BJ (cell line): ENCODE measurements at regions not wholly inside any gene's neighbourhood (a gene's known extent, or its start where the extent isn't known, plus 50 kb on each side); places are given as distances from the start of the nearest gene placed in this dataset.

Experiments
- CTCF ChIA-PET: fragments of 350-600 bp; formaldehyde crosslinking; extraction: SDS; loops from one replicate; lab custom pipeline; 2021; ENCODE audit warnings: antibody characterized with exemption, inconsistent platforms; lab: Yijun Ruan, JAX
- POLR2A ChIA-PET: fragments of 300-600 bp; sonication (Branson Sonifier 250); formaldehyde crosslinking; extraction: SDS; loops from one replicate; lab custom pipeline; 2021; ENCODE audit warnings: antibody characterized with exemption; lab: Charles Lee
- DNase-seq: peaks from one replicate; pipeline ENCODE4 v3.0.0-alpha.2; 2011; ENCODE audit warnings: low read depth
- H3K27me3 ChIP-seq: 2 replicates; pipeline ENCODE4 v1.6.0; 2011; ENCODE audit warnings: low read length; ENCODE audit not compliant: control insufficient read depth, insufficient read depth
- H3K36me3 ChIP-seq: 2 replicates; pipeline ENCODE4 v1.5.1; 2011; ENCODE audit warnings: low read length; ENCODE audit not compliant: control insufficient read depth, insufficient read depth
- H3K4me3 ChIP-seq: 2 replicates; pipeline ENCODE4 v1.5.1; 2011; ENCODE audit warnings: low read depth, mild to moderate bottlenecking, control low read depth, low read length
- TF ChIP-seq, protein P1 (sequence below): IDR thresholded peaks from 2 replicates; pipeline ENCODE4 v1.5.1; 2011; ENCODE audit warnings: low read depth, mild to moderate bottlenecking, control low read depth, inconsistent platforms, low read length, moderate library complexity; ENCODE audit not compliant: insufficient read depth

DNA sequence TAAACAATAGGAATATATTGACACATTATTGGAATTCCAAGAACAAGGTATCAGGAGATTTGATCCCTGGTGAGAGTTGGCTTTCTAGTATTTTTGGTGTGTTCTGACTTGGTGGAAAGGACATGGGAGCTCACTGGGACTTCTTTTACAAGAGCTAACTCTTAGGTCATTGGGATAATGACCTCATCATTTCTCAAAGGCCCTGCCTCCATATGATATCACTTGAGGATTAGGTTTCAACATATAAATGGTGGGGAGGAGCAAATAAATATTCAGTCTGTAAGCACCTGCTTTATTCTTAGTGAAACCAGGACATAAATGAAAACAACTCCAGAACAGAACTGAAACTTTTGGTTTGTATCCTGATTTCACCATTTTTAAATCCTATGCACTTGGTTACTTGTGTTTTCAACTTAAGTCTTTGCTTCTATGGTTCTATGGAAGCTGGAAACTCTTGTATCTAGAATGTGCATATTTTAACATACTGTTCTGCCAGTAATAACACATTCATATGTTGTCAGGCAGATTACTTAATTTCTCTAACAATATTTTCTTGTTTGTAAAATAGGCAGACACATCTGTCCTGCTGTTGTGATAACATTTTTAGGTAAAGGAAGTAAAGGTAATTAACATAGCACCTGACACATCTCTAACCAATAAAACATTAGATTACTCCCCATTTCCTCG, 1527.7 kb upstream of the CDH8 start:
- TF ChIP-seq, protein P1, sequence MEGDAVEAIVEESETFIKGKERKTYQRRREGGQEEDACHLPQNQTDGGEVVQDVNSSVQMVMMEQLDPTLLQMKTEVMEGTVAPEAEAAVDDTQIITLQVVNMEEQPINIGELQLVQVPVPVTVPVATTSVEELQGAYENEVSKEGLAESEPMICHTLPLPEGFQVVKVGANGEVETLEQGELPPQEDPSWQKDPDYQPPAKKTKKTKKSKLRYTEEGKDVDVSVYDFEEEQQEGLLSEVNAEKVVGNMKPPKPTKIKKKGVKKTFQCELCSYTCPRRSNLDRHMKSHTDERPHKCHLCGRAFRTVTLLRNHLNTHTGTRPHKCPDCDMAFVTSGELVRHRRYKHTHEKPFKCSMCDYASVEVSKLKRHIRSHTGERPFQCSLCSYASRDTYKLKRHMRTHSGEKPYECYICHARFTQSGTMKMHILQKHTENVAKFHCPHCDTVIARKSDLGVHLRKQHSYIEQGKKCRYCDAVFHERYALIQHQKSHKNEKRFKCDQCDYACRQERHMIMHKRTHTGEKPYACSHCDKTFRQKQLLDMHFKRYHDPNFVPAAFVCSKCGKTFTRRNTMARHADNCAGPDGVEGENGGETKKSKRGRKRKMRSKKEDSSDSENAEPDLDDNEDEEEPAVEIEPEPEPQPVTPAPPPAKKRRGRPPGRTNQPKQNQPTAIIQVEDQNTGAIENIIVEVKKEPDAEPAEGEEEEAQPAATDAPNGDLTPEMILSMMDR = no peak
- H3K4me3 ChIP-seq = no peak overlapping the region
- H3K27me3 ChIP-seq = no peaks in the 10 kb centered on the region
- no peak for DNase-seq
- CTCF ChIA-PET = no interaction called here
- POLR2A ChIA-PET = no interaction called here
- H3K36me3 ChIP-seq = no peaks in the 10 kb centered on the region

DNA sequence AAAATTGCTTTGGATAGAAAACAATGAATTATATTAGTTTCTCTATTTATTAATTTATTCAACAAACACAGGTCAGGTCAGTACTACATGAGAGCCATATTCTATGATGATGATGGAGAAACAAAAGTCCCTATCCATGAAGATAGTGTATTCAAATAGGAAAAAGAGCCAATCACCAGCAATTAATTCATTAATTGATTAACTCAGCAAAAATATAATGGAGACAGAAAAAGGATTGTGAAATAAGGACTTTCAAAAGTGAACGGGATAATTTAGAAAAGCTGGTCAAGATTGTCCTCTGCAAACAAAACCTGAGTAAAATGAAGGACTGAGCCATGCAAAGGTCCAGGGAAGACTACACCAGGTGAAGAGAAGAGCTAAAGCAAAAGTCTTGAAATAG, 1517.7 kb upstream of the CDH8 start:
- ChIA-PET POLR2A (no interaction called here), CTCF (no interaction called here)
- no peak for DNase-seq
- TF ChIP-seq, protein P1 = no peak
- Histone ChIP-seq H3K36me3 (no peaks in the 10 kb centered on the region), H3K4me3 (no peak overlapping the region), H3K27me3 (no peaks in the 10 kb centered on the region)

DNA sequence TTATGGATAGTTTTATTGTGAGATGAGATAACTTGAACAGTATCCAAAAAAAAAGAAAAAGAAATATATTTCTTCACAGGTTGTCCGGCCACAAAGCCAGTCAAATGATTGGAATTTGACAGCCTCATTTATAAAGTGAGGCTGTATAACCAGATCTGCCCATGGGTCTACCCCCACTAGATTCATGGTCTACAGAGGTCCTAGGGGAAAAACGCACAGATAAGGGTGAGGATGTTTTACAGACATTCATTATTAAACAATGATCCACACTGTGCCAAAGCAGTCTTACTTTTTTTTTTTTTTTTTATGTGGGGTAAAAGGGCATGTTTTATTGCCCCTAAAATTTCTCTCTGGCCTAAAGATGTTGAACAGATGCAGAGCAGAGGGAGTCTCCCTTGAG, 1503.0 kb upstream of the CDH8 start:
- ChIA-PET CTCF (no interaction called here), POLR2A (no interaction called here)
- Histone ChIP-seq H3K36me3 (no peaks in the 10 kb centered on the region), H3K4me3 (no peak overlapping the region), H3K27me3 (no peaks in the 10 kb centered on the region)
- TF ChIP-seq, protein P1 = no peak
- DNase-seq = no peak

DNA sequence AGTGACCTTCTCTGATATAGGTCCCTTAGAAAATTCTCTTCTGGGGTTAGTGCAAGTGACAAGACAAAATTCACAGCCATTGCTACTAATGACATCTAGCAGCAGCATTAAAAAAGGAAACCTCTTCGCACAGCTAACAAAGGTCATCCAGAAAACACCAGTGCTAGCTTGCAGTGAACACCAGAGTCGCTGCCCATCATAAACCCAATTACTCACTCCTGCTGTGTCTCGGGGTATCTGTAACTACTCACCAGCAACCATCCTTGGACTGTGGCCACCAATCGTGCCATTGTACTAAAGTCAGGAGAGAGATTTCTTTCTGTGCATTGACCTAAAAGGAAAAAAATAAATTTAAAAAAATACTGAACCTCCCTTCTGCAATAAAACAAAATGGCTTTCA, 1494.7 kb upstream of the CDH8 start:
- H3K36me3 ChIP-seq = no peaks in the 10 kb centered on the region
- ChIA-PET POLR2A (no interaction called here), CTCF (no interaction called here)
- DNase-seq = no peak
- no peak overlapping the region for H3K4me3 ChIP-seq
- no peaks in the 10 kb centered on the region for H3K27me3 ChIP-seq
- TF ChIP-seq, protein P1 = no peak

DNA sequence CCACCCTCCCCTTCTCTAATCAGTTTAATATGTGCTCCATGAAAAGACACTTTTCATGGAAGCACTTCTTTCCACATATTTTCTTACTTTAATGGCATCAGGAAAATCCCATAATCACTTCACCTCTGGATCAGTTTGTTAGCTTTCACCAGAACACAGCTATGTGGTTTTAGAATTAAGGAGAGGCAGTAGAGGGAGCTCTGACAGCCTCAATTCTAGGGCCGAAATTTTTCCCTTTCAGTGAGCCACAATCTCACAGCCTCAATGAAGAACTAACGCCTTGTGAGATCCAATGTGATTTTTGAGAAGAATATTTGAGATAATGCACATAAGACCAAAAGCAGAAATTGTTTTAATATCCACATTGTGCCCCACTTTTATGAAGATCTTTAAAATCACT, 1494.0 kb upstream of the CDH8 start:
- ChIA-PET POLR2A (no interaction called here), CTCF (no interaction called here)
- TF ChIP-seq, protein P1 = no peak
- no peaks in the 10 kb centered on the region for H3K27me3 ChIP-seq
- H3K4me3 ChIP-seq = no peak overlapping the region
- DNase-seq = no peak
- no peaks in the 10 kb centered on the region for H3K36me3 ChIP-seq
